ACC112 (cell line): ENCODE measurements at regions not wholly inside any gene's neighbourhood (a gene's known extent, or its start where the extent isn't known, plus 50 kb on each side); places are given as distances from the start of the nearest gene placed in this dataset.

Experiments
- H2AFZ ChIP-seq: fragments of 200-600 bp; sonication (generic); one replicate; pipeline ENCODE4 v1.6.0; 2017; ENCODE audit warnings: antibody characterized with exemption, low read length; ENCODE audit not compliant: unreplicated experiment
- H3K27ac ChIP-seq: fragments of 200-600 bp; sonication (generic); 2 replicates; pipeline ENCODE4 v1.5.1; 2014; ENCODE audit warnings: low read depth, mild to moderate bottlenecking, antibody characterized with exemption, low read length, moderate library complexity
- H3K27me3 ChIP-seq: fragments of 200-600 bp; sonication (generic); 2 replicates; pipeline ENCODE4 v1.6.1; 2014; ENCODE audit warnings: mild to moderate bottlenecking, antibody characterized with exemption, low read length, moderate library complexity, mixed read lengths; ENCODE audit not compliant: insufficient read depth
- H3K36me3 ChIP-seq: fragments of 200-600 bp; sonication (generic); 2 replicates; pipeline ENCODE4 v1.6.1; 2016; ENCODE audit warnings: mild to moderate bottlenecking, antibody characterized with exemption, low read length, moderate library complexity, mixed read lengths; ENCODE audit not compliant: insufficient read depth
- H3K4me1 ChIP-seq: fragments of 200-600 bp; sonication (generic); one replicate; pipeline ENCODE4 v1.6.1; 2016; ENCODE audit warnings: low read length, mixed read lengths; ENCODE audit not compliant: insufficient read depth, unreplicated experiment, control insufficient read depth
- H3K4me3 ChIP-seq: fragments of 200-600 bp; sonication (generic); 2 replicates; pipeline ENCODE4 v1.5.1; 2014; ENCODE audit warnings: mild to moderate bottlenecking, low read depth, low read length
- H3K79me2 ChIP-seq: fragments of 200-600 bp; sonication (generic); one replicate; pipeline ENCODE4 v1.6.0; 2016; ENCODE audit warnings: low read length; ENCODE audit not compliant: control insufficient read depth, unreplicated experiment, insufficient read depth

- no peaks in the 10 kb centered on the region for H3K79me2 ChIP-seq
- no peaks in the 10 kb centered on the region for H3K4me1 ChIP-seq
- no peak overlapping the region for H2AFZ ChIP-seq
- H3K27ac ChIP-seq: no peak overlapping the region
- peaks cover 10% of the 10 kb centered on the region; the same call in 1 of the 2 replicates for H3K27me3 ChIP-seq
- H3K4me3 ChIP-seq: no peak overlapping the region
- no peaks in the 10 kb centered on the region for H3K36me3 ChIP-seq
Measured at GRCh38 chr12:3398196-3398789, 92.7 kb upstream of the PRMT8 start.

- Histone ChIP-seq H3K27ac (no peak overlapping the region), H3K27me3 (peaks cover 6% of the 10 kb centered on the region; the same call in 1 of the 2 replicates), H3K36me3 (no peaks in the 10 kb centered on the region), H3K4me1 (no peaks in the 10 kb centered on the region), H2AFZ (no peak overlapping the region), H3K79me2 (no peaks in the 10 kb centered on the region), H3K4me3 (no peak overlapping the region)
Measured at GRCh38 chr12:3405821-3406220, 85.2 kb upstream of the PRMT8 start.

- no peak overlapping the region for H2AFZ ChIP-seq
- H3K4me3 ChIP-seq: no peak overlapping the region
- no peaks in the 10 kb centered on the region for H3K36me3 ChIP-seq
- H3K4me1 ChIP-seq: no peaks in the 10 kb centered on the region
- H3K27ac ChIP-seq: no peak overlapping the region
- H3K79me2 ChIP-seq: no peaks in the 10 kb centered on the region
- peaks cover 15% of the 10 kb centered on the region; the same call in 1 of the 2 replicates for H3K27me3 ChIP-seq
Measured at GRCh38 chr12:3407723-3408122, 83.3 kb upstream of the PRMT8 start.

GRCh38 chr12:3409662-3410061 lies 81.3 kb upstream of the PRMT8 start:
- Histone ChIP-seq H3K4me1 (no peaks in the 10 kb centered on the region), H3K36me3 (no peaks in the 10 kb centered on the region), H3K27ac (no peak overlapping the region), H3K79me2 (no peaks in the 10 kb centered on the region), H3K4me3 (no peak overlapping the region), H3K27me3 (peaks cover 21% of the 10 kb centered on the region; the same call in 1 of the 2 replicates), H2AFZ (no peak overlapping the region)

GRCh38 chr12:3416159-3416558 lies 74.8 kb upstream of the PRMT8 start:
- no peaks in the 10 kb centered on the region for H3K36me3 ChIP-seq
- H3K4me1 ChIP-seq: no peaks in the 10 kb centered on the region
- H3K27me3 ChIP-seq: peaks cover 61% of the 10 kb centered on the region; the same call in 1 of the 2 replicates
- H2AFZ ChIP-seq: no peak overlapping the region
- no peaks in the 10 kb centered on the region for H3K79me2 ChIP-seq
- H3K4me3 ChIP-seq: no peak overlapping the region
- H3K27ac ChIP-seq: no peak overlapping the region

GRCh38 chr12:3416670-3417069 lies 74.3 kb upstream of the PRMT8 start:
- H2AFZ ChIP-seq: no peak overlapping the region
- peaks cover 64% of the 10 kb centered on the region; the same call in 1 of the 2 replicates for H3K27me3 ChIP-seq
- no peaks in the 10 kb centered on the region for H3K79me2 ChIP-seq
- no peak overlapping the region for H3K4me3 ChIP-seq
- H3K4me1 ChIP-seq: no peaks in the 10 kb centered on the region
- no peak overlapping the region for H3K27ac ChIP-seq
- H3K36me3 ChIP-seq: no peaks in the 10 kb centered on the region

GRCh38 chr12:3417113-3417512 lies 73.9 kb upstream of the PRMT8 start:
- Histone ChIP-seq H3K27me3 (peaks cover 62% of the 10 kb centered on the region; the same call in 1 of the 2 replicates), H2AFZ (no peak overlapping the region), H3K4me3 (no peak overlapping the region), H3K4me1 (no peaks in the 10 kb centered on the region), H3K27ac (no peak overlapping the region), H3K79me2 (no peaks in the 10 kb centered on the region), H3K36me3 (no peaks in the 10 kb centered on the region)

GRCh38 chr12:3417937-3418462 lies 73.0 kb upstream of the PRMT8 start:
- no peaks in the 10 kb centered on the region for H3K36me3 ChIP-seq
- peaks cover 63% of the 10 kb centered on the region; the same call in 1 of the 2 replicates for H3K27me3 ChIP-seq
- no peak overlapping the region for H3K27ac ChIP-seq
- no peak overlapping the region for H2AFZ ChIP-seq
- no peak overlapping the region for H3K4me3 ChIP-seq
- H3K4me1 ChIP-seq: no peaks in the 10 kb centered on the region
- no peaks in the 10 kb centered on the region for H3K79me2 ChIP-seq

- H2AFZ ChIP-seq: no peak overlapping the region
- H3K79me2 ChIP-seq: no peaks in the 10 kb centered on the region
- no peaks in the 10 kb centered on the region for H3K36me3 ChIP-seq
- peaks cover 63% of the 10 kb centered on the region; the same call in 1 of the 2 replicates for H3K27me3 ChIP-seq
- H3K4me3 ChIP-seq: no peak overlapping the region
- no peak overlapping the region for H3K27ac ChIP-seq
- no peaks in the 10 kb centered on the region for H3K4me1 ChIP-seq
Measured at GRCh38 chr12:3418609-3419390, 72.2 kb upstream of the PRMT8 start.

- Histone ChIP-seq H3K27ac (no peak overlapping the region), H3K36me3 (no peaks in the 10 kb centered on the region), H3K4me1 (no peaks in the 10 kb centered on the region), H2AFZ (no peak overlapping the region), H3K4me3 (no peak overlapping the region), H3K79me2 (no peaks in the 10 kb centered on the region), H3K27me3 (peaks cover 58% of the 10 kb centered on the region; the same call in 1 of the 2 replicates)
Measured at GRCh38 chr12:3419558-3419957, 71.4 kb upstream of the PRMT8 start.
